H9 (cell line): ENCODE measurements at regions not wholly inside any gene's neighbourhood (a gene's known extent, or its start where the extent isn't known, plus 50 kb on each side); places are given as distances from the start of the nearest gene placed in this dataset.

Experiments used
- DNase-seq: peaks from one replicate; pipeline ENCODE4 v3.0.0-alpha.2; 2017
- H2AFZ ChIP-seq: one replicate; pipeline ENCODE4 v1.6.1; 2013; ENCODE audit warnings: mild to moderate bottlenecking, low read length, control low read depth, moderate library complexity
- H2AK5ac ChIP-seq: 2 replicates; pipeline ENCODE4 v1.6.1; 2013; ENCODE audit warnings: low read length, control low read depth, mixed read lengths; ENCODE audit not compliant: insufficient read length
- H2BK120ac ChIP-seq: one replicate; pipeline ENCODE4 v1.6.1; 2013; ENCODE audit warnings: low read depth, mild to moderate bottlenecking, low read length, control low read depth, inconsistent platforms; ENCODE audit not compliant: poor library complexity, severe bottlenecking
- H2BK12ac ChIP-seq: 2 replicates; pipeline ENCODE4 v1.6.1; 2013; ENCODE audit warnings: low read length, control low read depth, mixed read lengths, low read depth; ENCODE audit not compliant: insufficient read length
- H2BK15ac ChIP-seq: 2 replicates; pipeline ENCODE4 v1.6.1; 2013; ENCODE audit warnings: low read depth, low read length, control low read depth
- H2BK20ac ChIP-seq: one replicate; pipeline ENCODE4 v1.6.1; 2013; ENCODE audit warnings: low read depth, mild to moderate bottlenecking, low read length, control low read depth, inconsistent platforms; ENCODE audit not compliant: poor library complexity, severe bottlenecking
- H2BK5ac ChIP-seq: 2 replicates; pipeline ENCODE4 v1.6.1; 2013; ENCODE audit warnings: low read length, control low read depth, mixed read lengths; ENCODE audit not compliant: insufficient read length
- H3K14ac ChIP-seq: 2 replicates; pipeline ENCODE4 v1.6.1; 2013; ENCODE audit warnings: low read length, control low read depth; ENCODE audit not compliant: insufficient read depth
- H3K18ac ChIP-seq: 2 replicates; pipeline ENCODE4 v1.6.1; 2013; ENCODE audit warnings: low read depth, mild to moderate bottlenecking, mixed read lengths, low read length, control low read depth; ENCODE audit not compliant: insufficient read length
- H3K23ac ChIP-seq: 2 replicates; pipeline ENCODE4 v1.6.1; 2013; ENCODE audit warnings: low read length, control low read depth, mixed read lengths, low read depth; ENCODE audit not compliant: insufficient read length
- H3K23me2 ChIP-seq: 2 replicates; pipeline ENCODE4 v1.6.1; 2013; ENCODE audit warnings: low read depth, mild to moderate bottlenecking, mixed read lengths, low read length, control low read depth; ENCODE audit not compliant: insufficient read length, poor library complexity, severe bottlenecking
- H3K27ac ChIP-seq: 2 replicates; pipeline ENCODE4 v1.5.1; 2013; ENCODE audit warnings: low read length, control low read depth, mixed read lengths, low read depth; ENCODE audit not compliant: insufficient read length
- H3K27me3 ChIP-seq: 2 replicates; pipeline ENCODE4 v1.6.1; 2013; ENCODE audit warnings: low read length, control low read depth, inconsistent platforms; ENCODE audit not compliant: insufficient read depth
- H3K4ac ChIP-seq: 2 replicates; pipeline ENCODE4 v1.6.1; 2013; ENCODE audit warnings: low read depth, mild to moderate bottlenecking, control low read depth, inconsistent platforms, low read length, moderate library complexity
- H3K4me1 ChIP-seq: 2 replicates; pipeline ENCODE4 v1.6.1; 2013; ENCODE audit warnings: low read length, control low read depth, inconsistent platforms; ENCODE audit not compliant: insufficient read depth
- H3K4me2 ChIP-seq: 2 replicates; pipeline ENCODE4 v1.6.1; 2013; ENCODE audit warnings: low read length, control low read depth, mixed read lengths; ENCODE audit not compliant: insufficient read length, insufficient read depth
- H3K56ac ChIP-seq: 2 replicates; pipeline ENCODE4 v1.6.1; 2013; ENCODE audit warnings: low read depth, mild to moderate bottlenecking, mixed read lengths, low read length, control low read depth; ENCODE audit not compliant: insufficient read length
- H3K79me1 ChIP-seq: 2 replicates; pipeline ENCODE4 v1.6.1; 2013; ENCODE audit warnings: low read depth, mild to moderate bottlenecking, moderate library complexity, low read length, control low read depth, inconsistent platforms; ENCODE audit not compliant: insufficient read depth, poor library complexity, severe bottlenecking
- H3K79me2 ChIP-seq: 2 replicates; pipeline ENCODE4 v1.6.1; 2013; ENCODE audit warnings: low read length, control low read depth, inconsistent platforms; ENCODE audit not compliant: insufficient read depth
- H3K9ac ChIP-seq: 2 replicates; pipeline ENCODE4 v1.6.1; 2013; ENCODE audit warnings: low read length, control low read depth, mixed read lengths; ENCODE audit not compliant: insufficient read length; ENCODE audit errors: extremely low read depth
- H3K9me3 ChIP-seq: one replicate; pipeline ENCODE4 v1.6.1; 2013; ENCODE audit warnings: low read depth, low read length, inconsistent platforms; ENCODE audit not compliant: control insufficient read depth
- H3T11ph ChIP-seq: one replicate; pipeline ENCODE4 v1.6.1; 2013; ENCODE audit warnings: mild to moderate bottlenecking, low read length, control low read depth, inconsistent platforms
- H4K20me1 ChIP-seq: one replicate; pipeline ENCODE4 v1.6.1; 2013; ENCODE audit not compliant: control insufficient read depth, insufficient read length, insufficient read depth
- H4K5ac ChIP-seq: 2 replicates; pipeline ENCODE4 v1.6.1; 2013; ENCODE audit warnings: low read depth, mild to moderate bottlenecking, mixed read lengths, low read length, control low read depth; ENCODE audit not compliant: insufficient read length
- H4K8ac ChIP-seq: replicated peaks from 2 replicates; pipeline ENCODE4 v1.6.1; 2013; ENCODE audit warnings: low read length, control low read depth, mixed read lengths, low read depth; ENCODE audit not compliant: insufficient read length
- H4K91ac ChIP-seq: 2 replicates; pipeline ENCODE4 v1.6.1; 2013; ENCODE audit warnings: low read depth, mild to moderate bottlenecking, moderate library complexity, mixed read lengths, low read length, control low read depth; ENCODE audit not compliant: insufficient read length
- H3K27ac Mint-ChIP-seq, 3 experiments: 2 replicates in 2 of 3; 3 replicates in 1 of 3; pipeline ENCODE4 v1.8.0; 2020 to 2021; ENCODE audit warnings: mixed read lengths in 3 of 3, mild to moderate bottlenecking in 1 of 3, moderate library complexity in 1 of 3
- H3K27me3 Mint-ChIP-seq: 2 replicates; pipeline ENCODE4 v1.8.0; 2021; ENCODE audit warnings: low read depth, mild to moderate bottlenecking, moderate library complexity, mixed read lengths
- H3K36me3 Mint-ChIP-seq, 3 experiments: 2 replicates in 2 of 3; 3 replicates in 1 of 3; pipeline ENCODE4 v1.8.0; 2020 to 2021; ENCODE audit warnings: low read depth in 3 of 3, mixed read lengths in 3 of 3; ENCODE audit not compliant: insufficient read depth in 1 of 3
- H3K4me1 Mint-ChIP-seq, 2 experiments: 2 replicates each; pipeline ENCODE4 v1.8.0; 2020; ENCODE audit warnings: mixed read lengths in 2 of 2
- H3K4me3 Mint-ChIP-seq, 2 experiments: 2 replicates in 1 of 2; 3 replicates in 1 of 2; pipeline ENCODE4 v1.8.0; 2020 to 2021; ENCODE audit warnings: mild to moderate bottlenecking in 2 of 2, mixed read lengths in 2 of 2, moderate library complexity in 1 of 2
- H3K9me3 Mint-ChIP-seq, 2 experiments: 2 replicates in 1 of 2; 3 replicates in 1 of 2; pipeline ENCODE4 v1.8.0; 2020; ENCODE audit warnings: mild to moderate bottlenecking in 2 of 2, mixed read lengths in 2 of 2, moderate library complexity in 1 of 2
- WGBS: extraction: QIAGEN DNeasy Blood & Tissue Kit; methylation state at CpG from one replicate; pipeline ENCODE4 v1.1.7; 2013; ENCODE audit warnings: missing lambda C conversion rate, low lambda C conversion rate, mixed read lengths; ENCODE audit not compliant: insufficient read length; ENCODE audit errors: extremely low coverage; 5-methylcytosine and 5-hydroxymethylcytosine counted together
- TF ChIP-seq, protein P1 (sequence below): fragments of 200-600 bp; sonication (generic); conservative IDR thresholded peaks from 3 replicates; pipeline ENCODE4 v1.8.0; 2021; ENCODE audit warnings: antibody characterized with exemption, mild to moderate bottlenecking

DNA sequence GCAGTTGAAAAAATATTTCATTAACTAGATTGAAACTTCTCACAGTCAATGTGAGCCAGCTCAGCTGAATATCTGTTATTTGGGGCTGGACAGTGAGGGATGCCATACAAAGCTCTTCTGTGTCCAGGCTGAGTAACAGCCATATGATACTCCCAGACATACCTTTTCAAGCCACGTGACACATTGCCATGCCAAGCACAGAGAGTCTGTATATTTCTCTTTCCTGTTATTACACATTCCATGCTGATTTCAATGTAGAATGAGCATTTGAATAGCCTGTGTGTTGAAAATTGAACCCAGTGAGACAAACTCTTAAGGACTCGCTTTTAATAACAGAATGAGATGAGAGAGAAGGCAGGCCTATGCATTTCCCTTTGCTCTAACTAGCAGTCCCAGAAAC is 334.7 kb upstream of the RASGRP1 start:
- Mint-ChIP-seq H3K4me1 (no peaks in the 10 kb centered on the region), H3K27me3 (no peaks in the 10 kb centered on the region), H3K9me3 (peaks cover 2 to 6% of the 10 kb centered on the region in 2 experiments; a peak in 3 of 5 replicates), H3K4me3 (no peak overlapping the region), H3K36me3 (no peaks in the 10 kb centered on the region; a peak in 1 of 7 replicates), H3K27ac (no peak overlapping the region)
- no peaks in the 10 kb centered on the region for H3K79me2 ChIP-seq
- H3K56ac ChIP-seq, result no peak overlapping the region
- no peak overlapping the region for H2BK120ac ChIP-seq
- H2AK5ac ChIP-seq, result no peak overlapping the region
- no peak overlapping the region for H3K27ac ChIP-seq
- H3K4ac ChIP-seq, result no peak overlapping the region
- no peak for DNase-seq
- no peaks in the 10 kb centered on the region for H4K20me1 ChIP-seq
- no peak overlapping the region for H3K18ac ChIP-seq
- H4K8ac ChIP-seq, result no peak overlapping the region
- H3K9ac ChIP-seq, result no peak overlapping the region
- H3K4me2 ChIP-seq, result no peak overlapping the region
- no peak overlapping the region for H2BK12ac ChIP-seq
- TF ChIP-seq, protein P1, sequence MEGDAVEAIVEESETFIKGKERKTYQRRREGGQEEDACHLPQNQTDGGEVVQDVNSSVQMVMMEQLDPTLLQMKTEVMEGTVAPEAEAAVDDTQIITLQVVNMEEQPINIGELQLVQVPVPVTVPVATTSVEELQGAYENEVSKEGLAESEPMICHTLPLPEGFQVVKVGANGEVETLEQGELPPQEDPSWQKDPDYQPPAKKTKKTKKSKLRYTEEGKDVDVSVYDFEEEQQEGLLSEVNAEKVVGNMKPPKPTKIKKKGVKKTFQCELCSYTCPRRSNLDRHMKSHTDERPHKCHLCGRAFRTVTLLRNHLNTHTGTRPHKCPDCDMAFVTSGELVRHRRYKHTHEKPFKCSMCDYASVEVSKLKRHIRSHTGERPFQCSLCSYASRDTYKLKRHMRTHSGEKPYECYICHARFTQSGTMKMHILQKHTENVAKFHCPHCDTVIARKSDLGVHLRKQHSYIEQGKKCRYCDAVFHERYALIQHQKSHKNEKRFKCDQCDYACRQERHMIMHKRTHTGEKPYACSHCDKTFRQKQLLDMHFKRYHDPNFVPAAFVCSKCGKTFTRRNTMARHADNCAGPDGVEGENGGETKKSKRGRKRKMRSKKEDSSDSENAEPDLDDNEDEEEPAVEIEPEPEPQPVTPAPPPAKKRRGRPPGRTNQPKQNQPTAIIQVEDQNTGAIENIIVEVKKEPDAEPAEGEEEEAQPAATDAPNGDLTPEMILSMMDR, result no peak
- no CpG with 5 or more reads among the region's 2 CpGs for WGBS
- no peak overlapping the region for H2BK5ac ChIP-seq
- no peaks in the 10 kb centered on the region for H3K9me3 ChIP-seq
- H4K91ac ChIP-seq, result no peak overlapping the region
- H2BK20ac ChIP-seq, result no peak overlapping the region
- no peak overlapping the region for H4K5ac ChIP-seq
- H2BK15ac ChIP-seq, result no peak overlapping the region
- no peak overlapping the region for H3T11ph ChIP-seq
- H3K14ac ChIP-seq, result no peak overlapping the region
- no peaks in the 10 kb centered on the region for H3K23me2 ChIP-seq
- H3K4me1 ChIP-seq, result no peaks in the 10 kb centered on the region; the same call in 1 of the 2 replicates
- H3K23ac ChIP-seq, result no peak overlapping the region
- H3K27me3 ChIP-seq, result no peaks in the 10 kb centered on the region
- no peak overlapping the region for H2AFZ ChIP-seq
- H3K79me1 ChIP-seq, result no peaks in the 10 kb centered on the region
